NCI-H526 (cell line): ENCODE measurements at regions not wholly inside any gene's neighbourhood (a gene's known extent, or its start where the extent isn't known, plus 50 kb on each side); places are given as distances from the start of the nearest gene placed in this dataset.
"Not testable (repeated sequence)": the region's sequence is repeated elsewhere in the genome, so short reads cannot be mapped to it uniquely, and the experiment has no call there.

Experiments used
- DNase-seq, 2 experiments: peaks; one replicate each; lab custom pipeline; 2025; lab: John Stamatoyannopoulos, UW

GRCh38 chr5:17037751-17038150 lies 101.7 kb upstream of the MYO10 start:
- DNase-seq, result no peak

GRCh38 chr5:17039170-17039569 lies 103.1 kb upstream of the MYO10 start:
- no peak for DNase-seq

GRCh38 chr5:17042041-17042440 lies 106.0 kb upstream of the MYO10 start:
- DNase-seq, result no peak

GRCh38 chr5:17046320-17046719 lies 110.2 kb upstream of the MYO10 start:
- peak in 1 of 2 experiments; percentile 21 for DNase-seq

- no peak for DNase-seq
Measured at GRCh38 chr5:17050236-17050635, 114.1 kb upstream of the MYO10 start.

GRCh38 chr5:17054911-17055310 lies 118.8 kb upstream of the MYO10 start:
- DNase-seq, result no peak

GRCh38 chr5:17056141-17056631 lies 120.1 kb upstream of the MYO10 start:
- DNase-seq, result no peak

GRCh38 chr5:17058438-17058837 lies 122.3 kb upstream of the MYO10 start:
- DNase-seq, result no peak

- no peak for DNase-seq
Measured at GRCh38 chr5:17061973-17062470, 125.9 kb upstream of the MYO10 start.

- not testable (repeated sequence) for DNase-seq
Measured at GRCh38 chr5:17062741-17063140, 126.7 kb upstream of the MYO10 start.

- DNase-seq, result no peak
Measured at GRCh38 chr5:17064241-17064640, 128.2 kb upstream of the MYO10 start.

GRCh38 chr5:17065458-17065857 lies 129.4 kb upstream of the MYO10 start:
- no peak for DNase-seq

- DNase-seq, result not testable (repeated sequence)
Measured at GRCh38 chr5:17066026-17066425, 129.9 kb upstream of the MYO10 start.

GRCh38 chr5:17067657-17068392 lies 131.7 kb upstream of the MYO10 start:
- no peak for DNase-seq

GRCh38 chr5:17069995-17070511 lies 134.0 kb upstream of the MYO10 start:
- peak in 1 of 2 experiments; percentile 31 for DNase-seq

- DNase-seq, result no peak
Measured at GRCh38 chr5:17070647-17071046, 134.6 kb upstream of the MYO10 start.

- no peak for DNase-seq
Measured at GRCh38 chr5:17075236-17075635, 139.1 kb upstream of the MYO10 start.

GRCh38 chr5:17076272-17076671 lies 140.2 kb upstream of the MYO10 start:
- DNase-seq, result no peak

- no peak for DNase-seq
Measured at GRCh38 chr5:17077440-17078233, 139.8 kb upstream of the BASP1 start.

GRCh38 chr5:17079562-17079961 lies 137.9 kb upstream of the BASP1 start:
- no peak for DNase-seq

GRCh38 chr5:17080361-17080760 lies 137.1 kb upstream of the BASP1 start:
- DNase-seq, result no peak

GRCh38 chr5:17081142-17081541 lies 136.3 kb upstream of the BASP1 start:
- DNase-seq, result no peak

- not testable (repeated sequence) for DNase-seq
Measured at GRCh38 chr5:17083276-17083675, 134.2 kb upstream of the BASP1 start.
